ENCODE measurements at regions not wholly inside any gene's neighbourhood (a gene's known extent, or its start where the extent isn't known, plus 50 kb on each side); places are given as distances from the start of the nearest gene placed in this dataset.
"Not testable (repeated sequence)": the region's sequence is repeated elsewhere in the genome, so short reads cannot be mapped to it uniquely, and the experiment has no call there.

- peak in 2 of 3 donors; percentile 18 for DNase-seq
Measured at GRCh38 chr1:120557605-120558302, 142.9 kb downstream of the NBPF8 start.

GRCh38 chr1:120558303-120559060 is 143.6 kb downstream of the NBPF8 start:
- peak; percentile 53 to 84 (median 53) for DNase-seq

GRCh38 chr1:120561767-120562166 is 146.9 kb downstream of the NBPF8 start:
- DNase-seq: not testable (repeated sequence)

GRCh38 chr1:120565396-120565795 is 150.6 kb downstream of the NBPF8 start:
- not testable (repeated sequence) for DNase-seq

GRCh38 chr1:120567620-120568019 is 152.8 kb downstream of the NBPF8 start:
- DNase-seq: not testable (repeated sequence)

GRCh38 chr1:120575201-120575600 is 148.5 kb upstream of the NBPF26 start:
- DNase-seq: not testable (repeated sequence)

GRCh38 chr1:120582135-120582534 is 141.6 kb upstream of the NBPF26 start:
- DNase-seq: not testable (repeated sequence)

- DNase-seq: not testable (repeated sequence)
Measured at GRCh38 chr1:120586053-120586452, 137.7 kb upstream of the NBPF26 start.

GRCh38 chr1:120588811-120589210 is 134.9 kb upstream of the NBPF26 start:
- not testable (repeated sequence) for DNase-seq

- not testable (repeated sequence) for DNase-seq
Measured at GRCh38 chr1:120591774-120592173, 132.0 kb upstream of the NBPF26 start.

- DNase-seq: not testable (repeated sequence)
Measured at GRCh38 chr1:120592943-120593342, 130.8 kb upstream of the NBPF26 start.

- DNase-seq: not testable (repeated sequence)
Measured at GRCh38 chr1:120593648-120594047, 130.1 kb upstream of the NBPF26 start.

- DNase-seq: not testable (repeated sequence)
Measured at GRCh38 chr1:120598331-120598951, 125.3 kb upstream of the NBPF26 start.

- not testable (repeated sequence) for DNase-seq
Measured at GRCh38 chr1:120599511-120599910, 124.2 kb upstream of the NBPF26 start.

- DNase-seq: not testable (repeated sequence)
Measured at GRCh38 chr1:120600442-120601041, 123.2 kb upstream of the NBPF26 start.

GRCh38 chr1:120607882-120608281 is 115.9 kb upstream of the NBPF26 start:
- DNase-seq: not testable (repeated sequence)

GRCh38 chr1:120608314-120609014 is 115.3 kb upstream of the NBPF26 start:
- DNase-seq: not testable (repeated sequence)

- not testable (repeated sequence) for DNase-seq
Measured at GRCh38 chr1:120609015-120609573, 114.7 kb upstream of the NBPF26 start.

GRCh38 chr1:120609834-120610233 is 113.9 kb upstream of the NBPF26 start:
- DNase-seq: not testable (repeated sequence)

GRCh38 chr1:120614931-120615639 is 108.7 kb upstream of the NBPF26 start:
- DNase-seq: not testable (repeated sequence)

GRCh38 chr1:120617493-120617892 is 106.3 kb upstream of the NBPF26 start:
- not testable (repeated sequence) for DNase-seq

Data from suppressor macrophage treated with lipopolysaccharide for 1 hour (primary cell).